HTR-8/SVneo (cell line): ENCODE measurements at regions not wholly inside any gene's neighbourhood (a gene's known extent, or its start where the extent isn't known, plus 50 kb on each side); places are given as distances from the start of the nearest gene placed in this dataset.

Source experiments
- DNase-seq: peaks from one replicate; pipeline ENCODE4 v3.0.0; 2011; ENCODE audit warnings: low spot score, mixed read lengths; ENCODE audit not compliant: insufficient read length
- FAIRE-seq: peaks from 2 replicates; lab custom pipeline; 2011; peaks lifted over from hg19 to GRCh38; lab: Jason Lieb, UNC

- FAIRE-seq (no peak), DNase-seq (no peak)
These were observed 898.8 kb downstream of the EPHA4 start for GRCh38 chr2:220673151-220673874.

GRCh38 chr2:220674033-220674432 is 898.1 kb downstream of the EPHA4 start:
- FAIRE-seq (no peak), DNase-seq (no peak)

- FAIRE-seq, result no peak
- DNase-seq, result no peak
These were observed 895.4 kb downstream of the EPHA4 start for GRCh38 chr2:220676695-220677094.

DNA sequence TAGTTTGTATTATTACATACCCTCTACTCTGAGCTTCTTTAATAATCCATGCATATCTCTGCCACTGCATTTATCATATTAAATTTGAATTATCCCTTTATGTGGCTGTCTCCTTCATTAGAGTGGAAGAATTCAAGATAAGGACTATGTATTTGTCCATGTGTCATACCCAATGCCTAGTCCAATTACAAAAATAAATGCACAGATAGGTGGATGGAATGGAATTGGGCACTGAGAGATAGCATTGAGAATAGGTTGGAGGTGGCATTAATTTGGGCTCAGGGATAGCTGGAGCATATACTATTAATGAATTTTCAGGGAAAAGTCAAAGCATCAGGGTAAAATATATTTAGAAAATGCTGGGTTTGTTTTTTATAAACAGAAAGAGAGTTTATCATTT is 893.2 kb downstream of the EPHA4 start:
- no peak for FAIRE-seq
- no peak for DNase-seq

- FAIRE-seq (peak; percentile 9), DNase-seq (peak; percentile 61)
These were observed 889.5 kb downstream of the EPHA4 start for GRCh38 chr2:220682616-220683015.

DNA sequence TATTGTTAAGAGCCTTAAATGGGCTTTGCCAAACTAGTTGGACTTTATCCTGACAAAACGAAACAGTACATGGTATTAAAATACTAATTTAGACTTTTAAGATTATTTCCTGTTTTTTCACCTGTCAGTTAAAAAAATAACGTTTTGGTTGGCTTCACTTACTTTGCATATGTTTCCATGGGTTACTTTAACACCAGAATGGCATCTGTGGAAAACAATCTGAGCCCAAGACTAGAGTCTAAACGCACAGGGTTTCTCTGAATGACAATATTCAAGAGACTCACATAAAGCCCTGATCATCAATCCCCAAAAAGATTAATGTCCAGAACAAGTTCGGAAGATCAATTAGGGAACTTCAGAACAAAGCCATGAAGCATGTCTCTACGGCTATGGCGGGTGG is 888.0 kb downstream of the EPHA4 start:
- FAIRE-seq (no peak), DNase-seq (no peak)

- peak; percentile 52 for FAIRE-seq
- DNase-seq, result peak; percentile 48
These were observed 884.8 kb downstream of the EPHA4 start for GRCh38 chr2:220687231-220687843.

DNA sequence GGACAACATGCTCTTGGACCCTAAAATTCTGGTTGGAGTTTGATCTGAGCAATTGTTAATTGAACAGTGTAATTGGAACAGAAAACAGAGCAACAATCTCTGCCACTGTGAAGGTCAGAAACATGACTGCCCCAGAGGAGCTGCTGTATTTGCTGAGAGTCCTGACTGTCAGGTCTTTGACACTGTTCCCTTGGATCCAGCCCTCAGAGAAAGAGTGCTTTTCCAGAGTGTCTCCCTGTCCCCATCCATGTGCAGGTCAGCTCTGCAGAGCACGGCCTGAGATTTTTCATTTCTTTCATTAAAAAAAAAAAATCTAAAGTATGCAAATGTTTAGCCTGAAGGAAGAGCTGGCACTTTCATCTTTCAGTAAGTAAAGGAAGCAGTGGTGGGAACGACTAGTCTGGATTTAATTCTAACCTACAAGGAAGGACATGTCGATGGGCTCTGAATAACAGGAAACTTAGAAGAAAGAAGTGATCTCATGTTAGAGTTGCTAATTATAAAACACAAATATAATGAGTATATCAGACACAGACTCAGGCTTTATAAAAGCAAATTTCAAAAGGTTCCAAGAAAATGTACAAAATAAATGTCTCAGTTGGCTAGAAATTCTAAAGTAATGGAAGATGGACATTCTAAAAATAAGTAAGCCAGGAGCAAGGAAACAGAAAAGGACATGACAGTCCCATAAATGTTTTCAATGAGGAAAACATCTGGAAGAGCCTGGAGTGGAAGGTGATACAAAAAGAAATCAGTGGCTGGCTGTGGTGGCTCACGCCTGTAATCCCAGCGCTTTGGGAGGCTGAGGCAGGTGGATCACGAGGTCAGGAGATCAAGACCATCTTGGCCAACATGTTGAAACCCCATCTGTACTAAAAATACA is 876.5 kb downstream of the EPHA4 start:
- DNase-seq (no peak), FAIRE-seq (no peak)

GRCh38 chr2:220696280-220696669 is 875.8 kb downstream of the EPHA4 start:
- no peak for FAIRE-seq
- DNase-seq, result no peak

- DNase-seq (no peak), FAIRE-seq (no peak)
These were observed 875.1 kb downstream of the EPHA4 start for GRCh38 chr2:220697011-220697410.

DNA sequence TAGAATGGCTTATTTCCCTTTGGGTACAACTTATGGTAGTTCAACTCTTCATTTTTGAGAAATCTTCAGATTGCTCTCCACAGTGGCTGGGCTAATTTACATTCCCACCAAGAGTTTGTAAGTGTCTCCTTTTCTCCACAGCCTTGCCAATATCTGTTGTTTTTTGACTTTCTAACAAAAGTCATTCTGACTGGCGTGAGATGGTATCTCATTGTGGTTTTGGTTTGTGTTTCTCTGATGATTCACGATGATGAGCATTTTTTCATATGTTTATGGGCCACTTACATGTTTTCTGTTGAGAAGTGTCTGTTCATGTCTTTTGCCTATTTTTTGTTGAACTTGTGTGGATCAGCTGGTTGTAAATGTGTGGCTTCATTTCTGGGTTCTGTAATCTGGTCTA is 871.0 kb downstream of the EPHA4 start:
- FAIRE-seq, result no peak
- DNase-seq, result no peak

GRCh38 chr2:220703279-220703678 is 868.8 kb downstream of the EPHA4 start:
- DNase-seq, result peak; percentile 10
- no peak for FAIRE-seq

DNA sequence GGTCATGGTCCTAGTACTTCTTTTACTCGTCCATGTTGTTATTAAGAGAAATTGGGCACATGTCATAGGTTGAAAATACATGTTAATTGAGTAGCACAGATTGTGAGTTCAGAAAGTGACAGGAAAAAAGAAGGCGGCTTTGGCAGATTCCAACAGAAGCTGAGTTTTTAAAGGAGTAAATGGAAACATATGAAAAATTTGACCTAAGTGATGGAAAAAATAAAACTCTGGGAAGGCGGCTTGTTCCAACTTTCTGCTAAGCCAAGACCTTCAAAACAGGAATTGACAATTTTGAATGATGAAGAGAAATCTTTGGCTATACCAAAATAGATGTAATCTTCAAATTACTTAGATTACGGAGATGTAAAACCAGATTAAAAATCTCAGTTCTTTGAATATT is 868.0 kb downstream of the EPHA4 start:
- FAIRE-seq, result no peak
- no peak for DNase-seq

DNA sequence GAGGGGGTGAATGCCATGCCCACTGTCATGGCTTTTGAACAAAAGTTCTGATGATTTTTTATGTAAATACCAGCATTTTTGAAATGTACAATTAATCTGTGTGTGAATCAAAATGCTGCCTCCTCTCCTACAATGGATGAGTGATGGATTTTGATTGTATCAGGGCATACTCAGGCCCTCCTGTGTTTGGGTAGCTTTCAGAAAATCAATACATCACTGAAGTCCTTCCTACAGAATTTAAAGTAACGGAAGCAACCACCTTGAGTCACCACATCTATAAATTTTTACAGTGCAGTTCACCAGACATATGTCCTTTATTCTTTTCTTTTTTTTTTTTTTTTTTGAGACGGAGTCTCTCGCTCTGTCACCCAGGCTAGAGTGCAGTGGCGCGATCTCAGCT is 867.3 kb downstream of the EPHA4 start:
- DNase-seq, result no peak
- FAIRE-seq, result no peak

DNA sequence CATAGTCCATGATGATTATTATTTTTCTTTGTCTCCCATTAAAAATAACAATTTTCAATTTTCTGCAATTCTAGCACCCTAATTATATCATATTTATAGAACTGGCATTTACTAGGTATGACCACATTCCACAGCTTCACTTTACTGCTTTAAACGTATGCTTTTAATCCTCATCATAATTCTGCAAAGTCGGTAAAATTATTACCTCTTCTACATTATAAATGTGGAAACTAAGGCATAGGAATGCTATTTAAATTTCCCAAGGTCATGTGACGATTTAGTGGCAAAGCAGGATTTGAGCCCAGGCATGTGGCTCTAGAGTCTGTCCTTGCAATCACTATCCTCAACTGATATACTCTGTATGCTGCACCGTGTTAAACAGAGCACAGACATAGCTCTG is 866.4 kb downstream of the EPHA4 start:
- FAIRE-seq (no peak), DNase-seq (no peak)

- FAIRE-seq, result no peak
- no peak for DNase-seq
These were observed 864.8 kb downstream of the EPHA4 start for GRCh38 chr2:220707261-220707660.

DNA sequence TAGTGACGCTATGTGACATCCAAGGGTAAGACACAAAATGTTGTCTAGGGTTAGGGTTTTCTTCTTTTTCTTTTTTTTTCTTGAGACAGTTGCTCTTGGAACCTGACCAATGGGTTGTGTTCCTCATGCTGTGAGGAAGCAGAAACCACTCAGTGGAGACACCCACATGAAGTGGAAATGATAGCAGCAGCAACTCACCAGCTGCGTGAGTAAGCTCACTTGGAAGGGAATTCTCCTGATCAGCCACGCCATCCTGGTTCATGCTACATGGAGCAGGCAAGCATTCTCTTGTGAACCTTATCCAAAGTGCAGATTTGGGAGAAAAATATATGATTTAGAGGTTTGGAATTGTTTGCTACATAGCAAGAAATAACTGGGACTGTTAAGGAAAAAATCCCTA is 863.7 kb downstream of the EPHA4 start:
- DNase-seq, result no peak
- FAIRE-seq, result no peak

DNA sequence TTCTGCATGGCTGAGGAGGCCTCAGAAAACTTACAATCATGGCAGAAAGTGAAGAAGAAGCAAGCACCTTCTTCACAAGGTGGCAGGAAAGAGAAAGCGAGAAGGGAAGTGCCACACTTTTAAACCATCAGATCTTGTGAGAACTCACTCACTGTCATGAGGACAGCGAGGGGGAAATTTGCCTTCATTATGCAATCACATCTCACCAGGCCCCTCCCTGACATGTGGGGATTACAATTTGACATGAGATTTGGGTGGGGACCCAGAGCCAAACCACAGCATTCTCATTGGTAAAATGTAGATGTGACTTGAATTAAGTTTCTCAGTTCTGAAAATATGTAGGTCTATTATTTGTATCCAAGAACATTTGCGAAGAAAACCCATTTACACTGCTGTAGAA is 854.8 kb downstream of the EPHA4 start:
- no peak for FAIRE-seq
- DNase-seq, result no peak

- FAIRE-seq (no peak), DNase-seq (no peak)
These were observed 835.3 kb downstream of the EPHA4 start for GRCh38 chr2:220736778-220737177.

GRCh38 chr2:220743203-220743602 is 828.9 kb downstream of the EPHA4 start:
- FAIRE-seq (no peak), DNase-seq (no peak)

DNA sequence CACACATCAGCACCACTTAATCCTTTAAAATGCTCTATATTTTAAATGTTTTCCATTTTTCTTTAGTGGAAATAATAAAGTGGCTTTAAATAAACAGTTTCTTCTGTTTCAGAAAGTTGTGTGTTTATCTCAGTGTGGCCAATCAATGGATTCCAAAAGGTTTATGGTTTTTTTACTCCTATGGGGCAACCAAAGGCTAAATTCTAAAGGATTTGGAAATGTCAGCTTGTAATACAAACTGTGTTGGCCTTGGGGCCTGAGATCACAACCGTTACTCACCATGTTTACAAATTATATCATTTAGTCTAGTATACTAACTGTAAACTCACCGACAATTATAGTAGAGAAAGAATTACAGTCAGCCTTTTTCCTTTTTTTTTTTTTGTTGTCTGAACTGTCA is 827.2 kb downstream of the EPHA4 start:
- DNase-seq, result no peak

More for the DNA sequence above, 827.2 kb downstream of the EPHA4 start:
- FAIRE-seq, result no peak
